Lower leg skin (tissue), 3 donors: ENCODE measurements at regions not wholly inside any gene's neighbourhood (a gene's known extent, or its start where the extent isn't known, plus 50 kb on each side); places are given as distances from the start of the nearest gene placed in this dataset.

Experiments
- CTCF ChIP-seq, 3 donors: fragments of 450-650 bp; IDR thresholded peaks; one replicate each; pipeline ENCODE4 v1.5.1; 2016; ENCODE audit warnings: antibody characterized with exemption in 3 of 3, mild to moderate bottlenecking in 3 of 3, moderate library complexity in 2 of 3
- POLR2A ChIP-seq, 2 donors: fragments of 450-650 bp; IDR thresholded peaks; one replicate each; pipeline ENCODE4 v1.6.1; 2016 to 2017; ENCODE audit warnings: antibody characterized with exemption in 2 of 2, mild to moderate bottlenecking in 1 of 2, moderate library complexity in 1 of 2

- TF ChIP-seq CTCF (IDR thresholded peaks at IDR 0.05) (no peak), POLR2A (IDR thresholded peaks at IDR 0.05) (no peak)
These were observed 1165.1 kb upstream of the ADGRL4 start for GRCh38 chr1:80171631-80172030.
